HG02763 (cell line): ENCODE measurements at regions not wholly inside any gene's neighbourhood (a gene's known extent, or its start where the extent isn't known, plus 50 kb on each side); places are given as distances from the start of the nearest gene placed in this dataset.
A peak's percentile ranks its signal among the peaks of the same experiment; 100 is the strongest.
"Not testable (repeated sequence)": the region's sequence is repeated elsewhere in the genome, so short reads cannot be mapped to it uniquely, and the experiment has no call there.

Experiments used
- ATAC-seq: cut with Tn5 transposase; IDR thresholded peaks from one replicate; pipeline ENCODE4 v1.9.1; 2021; ENCODE audit warnings: mild to moderate bottlenecking, moderate library complexity; ENCODE audit not compliant: unreplicated experiment

- ATAC-seq: no peak
These were observed 278.9 kb upstream of the LMO3 start for GRCh38 chr12:16884819-16885218.

GRCh38 chr12:16884056-16884455 lies 278.1 kb upstream of the LMO3 start:
- peak; percentile 87 for ATAC-seq

- ATAC-seq: no peak
These were observed 276.1 kb upstream of the LMO3 start for GRCh38 chr12:16881986-16882570.

- ATAC-seq: no peak
These were observed 274.9 kb upstream of the LMO3 start for GRCh38 chr12:16880864-16881285.

- ATAC-seq: no peak
These were observed 264.9 kb upstream of the LMO3 start for GRCh38 chr12:16870845-16871244.

GRCh38 chr12:16863742-16864141 lies 257.8 kb upstream of the LMO3 start:
- no peak for ATAC-seq

GRCh38 chr12:16857456-16857923 lies 251.5 kb upstream of the LMO3 start:
- ATAC-seq: peak; percentile 96

- no peak for ATAC-seq
These were observed 248.5 kb upstream of the LMO3 start for GRCh38 chr12:16854465-16854864.

GRCh38 chr12:16849473-16849872 lies 243.5 kb upstream of the LMO3 start:
- ATAC-seq: no peak

- no peak for ATAC-seq
These were observed 238.9 kb upstream of the LMO3 start for GRCh38 chr12:16844875-16845274.

- ATAC-seq: peak; percentile 98
These were observed 227.5 kb upstream of the LMO3 start for GRCh38 chr12:16833376-16834015.

- ATAC-seq: no peak
These were observed 222.9 kb upstream of the LMO3 start for GRCh38 chr12:16828891-16829290.

- ATAC-seq: no peak
These were observed 201.8 kb upstream of the LMO3 start for GRCh38 chr12:16807731-16808130.

- ATAC-seq: no peak
These were observed 190.2 kb upstream of the LMO3 start for GRCh38 chr12:16796168-16796567.

GRCh38 chr12:16789204-16789790 lies 183.3 kb upstream of the LMO3 start:
- ATAC-seq: peak; percentile 80

- ATAC-seq: no peak
These were observed 182.7 kb upstream of the LMO3 start for GRCh38 chr12:16788506-16789203.

- no peak for ATAC-seq
These were observed 180.0 kb upstream of the LMO3 start for GRCh38 chr12:16785953-16786352.

GRCh38 chr12:16785524-16785923 lies 179.6 kb upstream of the LMO3 start:
- no peak for ATAC-seq

GRCh38 chr12:16769129-16769528 lies 163.2 kb upstream of the LMO3 start:
- not testable (repeated sequence) for ATAC-seq

- no peak for ATAC-seq
These were observed 160.8 kb upstream of the LMO3 start for GRCh38 chr12:16766736-16767135.

GRCh38 chr12:16763901-16764300 lies 157.9 kb upstream of the LMO3 start:
- ATAC-seq: no peak
